ENCODE measurements at regions not wholly inside any gene's neighbourhood (a gene's known extent, or its start where the extent isn't known, plus 50 kb on each side); places are given as distances from the start of the nearest gene placed in this dataset.

GRCh38 chr9:10843151-10843550, 230.3 kb upstream of the PTPRD start:
- TF ChIP-seq CTCF (IDR thresholded peaks at IDR 0.05) (no peak), POLR2A (IDR thresholded peaks at IDR 0.05) (no peak)

Measured in vagina (tissue), 2 donors.